ENCODE measurements at regions not wholly inside any gene's neighbourhood (a gene's known extent, or its start where the extent isn't known, plus 50 kb on each side); places are given as distances from the start of the nearest gene placed in this dataset.
"Not testable (repeated sequence)": the region's sequence is repeated elsewhere in the genome, so short reads cannot be mapped to it uniquely, and the experiment has no call there.

- no peak overlapping the region for H3K4me3 ChIP-seq (ENCODE audit: low read depth, low read length)
- no peak for DNase-seq (ENCODE audit: low read depth)
- TF ChIP-seq CTCF (IDR thresholded peaks at IDR 0.05; ENCODE audit: low read depth, low read length, missing control alignments), result no peak
- in situ Hi-C loops (cut with HindIII; ENCODE audit: low sequenced_read_pairs), result no loop called here
Observed at GRCh38 chr6:84835340-84835739, 70.9 kb upstream of the TBX18 start.

GRCh38 chr6:84831924-84832323 lies 67.5 kb upstream of the TBX18 start:
- H3K4me3 ChIP-seq (ENCODE audit: low read depth, low read length); DNase-seq (ENCODE audit: low read depth); in situ Hi-C loops (cut with HindIII; ENCODE audit: low sequenced_read_pairs): not testable (repeated sequence)

- H3K4me3 ChIP-seq (ENCODE audit: low read depth, low read length), result no peak overlapping the region
- TF ChIP-seq CTCF (IDR thresholded peaks at IDR 0.05; ENCODE audit: low read depth, low read length, missing control alignments), result no peak
- DNase-seq (ENCODE audit: low read depth), result no peak
- in situ Hi-C loops (cut with HindIII; ENCODE audit: low sequenced_read_pairs), result no loop called here
Observed at GRCh38 chr6:84825461-84825860, 61.1 kb upstream of the TBX18 start.

GRCh38 chr6:84821314-84821713 lies 56.9 kb upstream of the TBX18 start:
- H3K4me3 ChIP-seq (ENCODE audit: low read depth, low read length); in situ Hi-C loops (cut with HindIII; ENCODE audit: low sequenced_read_pairs); DNase-seq (ENCODE audit: low read depth): not testable (repeated sequence)

GRCh38 chr6:84816741-84817140 lies 52.3 kb upstream of the TBX18 start:
- no peak for TF ChIP-seq CTCF (IDR thresholded peaks at IDR 0.05; ENCODE audit: low read depth, low read length, missing control alignments)
- no peak for DNase-seq (ENCODE audit: low read depth)
- no peak overlapping the region for H3K4me3 ChIP-seq (ENCODE audit: low read depth, low read length)
- in situ Hi-C loops (cut with HindIII; ENCODE audit: low sequenced_read_pairs), result no loop called here

GRCh38 chr6:84815896-84816735 lies 51.7 kb upstream of the TBX18 start:
- no peak overlapping the region for H3K4me3 ChIP-seq (ENCODE audit: low read depth, low read length)
- DNase-seq (ENCODE audit: low read depth), result no peak
- in situ Hi-C loops (cut with HindIII; ENCODE audit: low sequenced_read_pairs), result no loop called here
- TF ChIP-seq CTCF (IDR thresholded peaks at IDR 0.05; ENCODE audit: low read depth, low read length, missing control alignments), result no peak

All from astrocyte of the cerebellum (primary cell).